GM21367 (cell line): ENCODE measurements at regions not wholly inside any gene's neighbourhood (a gene's known extent, or its start where the extent isn't known, plus 50 kb on each side); places are given as distances from the start of the nearest gene placed in this dataset.
"Not testable (repeated sequence)": the region's sequence is repeated elsewhere in the genome, so short reads cannot be mapped to it uniquely, and the experiment has no call there.

ENCODE experiments used
- ATAC-seq: cut with Tn5 transposase; IDR thresholded peaks from one replicate; pipeline ENCODE4 v1.9.1; 2021; ENCODE audit not compliant: unreplicated experiment

- not testable (repeated sequence) for ATAC-seq
These were observed 297.1 kb downstream of the RPIA start for GRCh38 chr2:88988617-88989016.

- not testable (repeated sequence) for ATAC-seq
These were observed 301.3 kb downstream of the RPIA start for GRCh38 chr2:88992819-88993218.

- not testable (repeated sequence) for ATAC-seq
These were observed 303.4 kb downstream of the RPIA start for GRCh38 chr2:88994856-88995255.

- not testable (repeated sequence) for ATAC-seq
These were observed 305.1 kb downstream of the RPIA start for GRCh38 chr2:88996588-88996987.

- no peak for ATAC-seq
These were observed 307.9 kb downstream of the RPIA start for GRCh38 chr2:88999365-88999764.

GRCh38 chr2:89000235-89000634 lies 308.8 kb downstream of the RPIA start:
- ATAC-seq, result no peak

- ATAC-seq, result not testable (repeated sequence)
These were observed 312.8 kb downstream of the RPIA start for GRCh38 chr2:89004238-89004637.

- ATAC-seq, result not testable (repeated sequence)
These were observed 329.1 kb downstream of the RPIA start for GRCh38 chr2:89020566-89020965.

- ATAC-seq, result not testable (repeated sequence)
These were observed 334.8 kb downstream of the RPIA start for GRCh38 chr2:89026296-89026695.

GRCh38 chr2:89027115-89027514 lies 335.6 kb downstream of the RPIA start:
- ATAC-seq, result not testable (repeated sequence)

GRCh38 chr2:89027536-89027935 lies 336.1 kb downstream of the RPIA start:
- ATAC-seq, result not testable (repeated sequence)

- not testable (repeated sequence) for ATAC-seq
These were observed 337.8 kb downstream of the RPIA start for GRCh38 chr2:89029257-89029656.

GRCh38 chr2:89048138-89049066 lies 356.9 kb downstream of the RPIA start:
- ATAC-seq, result peak; percentile 81

GRCh38 chr2:89058616-89059015 lies 367.1 kb downstream of the RPIA start:
- ATAC-seq, result not testable (repeated sequence)

- not testable (repeated sequence) for ATAC-seq
These were observed 369.7 kb downstream of the RPIA start for GRCh38 chr2:89061174-89061573.

- ATAC-seq, result not testable (repeated sequence)
These were observed 385.3 kb downstream of the RPIA start for GRCh38 chr2:89076771-89077170.

- not testable (repeated sequence) for ATAC-seq
These were observed 401.4 kb downstream of the RPIA start for GRCh38 chr2:89092911-89093310.

GRCh38 chr2:89095060-89095459 lies 403.6 kb downstream of the RPIA start:
- ATAC-seq, result not testable (repeated sequence)

GRCh38 chr2:89102587-89102986 lies 411.1 kb downstream of the RPIA start:
- not testable (repeated sequence) for ATAC-seq

GRCh38 chr2:89106369-89107019 lies 415.0 kb downstream of the RPIA start:
- not testable (repeated sequence) for ATAC-seq

GRCh38 chr2:89112434-89112833 lies 421.0 kb downstream of the RPIA start:
- not testable (repeated sequence) for ATAC-seq

GRCh38 chr2:89113286-89113685 lies 421.8 kb downstream of the RPIA start:
- not testable (repeated sequence) for ATAC-seq
